Dermis blood vessel endothelial cell (primary cell): ENCODE measurements at regions not wholly inside any gene's neighbourhood (a gene's known extent, or its start where the extent isn't known, plus 50 kb on each side); places are given as distances from the start of the nearest gene placed in this dataset.
A peak's percentile ranks its signal among the peaks of the same experiment; 100 is the strongest.

Experiments
- DNase-seq: peaks from one replicate; pipeline ENCODE4 v3.0.0; 2010

GRCh38 chr12:124726596-124727263 lies 136.9 kb downstream of the SCARB1 start:
- DNase-seq: no peak

GRCh38 chr12:124725597-124726237 lies 137.9 kb downstream of the SCARB1 start:
- no peak for DNase-seq

- no peak for DNase-seq
Observed at GRCh38 chr12:124725099-124725498, 138.6 kb downstream of the SCARB1 start.

- no peak for DNase-seq
Observed at GRCh38 chr12:124722878-124723277, 140.8 kb downstream of the SCARB1 start.

- DNase-seq: no peak
Observed at GRCh38 chr12:124721501-124722162, 142.0 kb downstream of the SCARB1 start.

GRCh38 chr12:124720681-124721500 lies 142.8 kb downstream of the SCARB1 start:
- DNase-seq: peak; percentile 94

- DNase-seq: peak; percentile 75
Observed at GRCh38 chr12:124720004-124720680, 143.5 kb downstream of the SCARB1 start.

- no peak for DNase-seq
Observed at GRCh38 chr12:124719231-124719630, 144.4 kb downstream of the SCARB1 start.

GRCh38 chr12:124718458-124718857 lies 145.2 kb downstream of the SCARB1 start:
- DNase-seq: no peak

- DNase-seq: no peak
Observed at GRCh38 chr12:124718036-124718435, 145.6 kb downstream of the SCARB1 start.

GRCh38 chr12:124717318-124717717 lies 146.3 kb downstream of the SCARB1 start:
- no peak for DNase-seq

GRCh38 chr12:124716208-124717130 lies 147.2 kb downstream of the SCARB1 start:
- peak; percentile 53 for DNase-seq

- no peak for DNase-seq
Observed at GRCh38 chr12:124715121-124715990, 147.9 kb upstream of the NCOR2 start.

- DNase-seq: peak; percentile 97
Observed at GRCh38 chr12:124713436-124714082, 146.1 kb upstream of the NCOR2 start.

GRCh38 chr12:124713041-124713435 lies 145.6 kb upstream of the NCOR2 start:
- DNase-seq: peak; percentile 84

GRCh38 chr12:124711344-124711743 lies 143.9 kb upstream of the NCOR2 start:
- no peak for DNase-seq

- DNase-seq: no peak
Observed at GRCh38 chr12:124709722-124710687, 142.6 kb upstream of the NCOR2 start.

- DNase-seq: no peak
Observed at GRCh38 chr12:124707316-124707715, 139.9 kb upstream of the NCOR2 start.

GRCh38 chr12:124706363-124706762 lies 139.0 kb upstream of the NCOR2 start:
- DNase-seq: no peak
